Posterior cingulate gyrus (tissue), 11 donors: ENCODE measurements at regions not wholly inside any gene's neighbourhood (a gene's known extent, or its start where the extent isn't known, plus 50 kb on each side); places are given as distances from the start of the nearest gene placed in this dataset.

ENCODE experiments used
- DNase-seq, 10 donors: peaks; one replicate each; pipeline versions ENCODE4 v3.0.0 to v3.0.0-alpha.2; 2020 to 2021; ENCODE audit warnings: mixed read lengths in 3 of 10
- intact Hi-C: fragments of 100-400 bp; cut with DNase I; formaldehyde crosslinking; loops from one replicate; pipeline ENCODE4 v1.15.1; 2023

GRCh38 chr2:223542501-223542900, 59.7 kb downstream of the SCG2 start:
- no peak for DNase-seq
- intact Hi-C loops, result no loop called here

DNA sequence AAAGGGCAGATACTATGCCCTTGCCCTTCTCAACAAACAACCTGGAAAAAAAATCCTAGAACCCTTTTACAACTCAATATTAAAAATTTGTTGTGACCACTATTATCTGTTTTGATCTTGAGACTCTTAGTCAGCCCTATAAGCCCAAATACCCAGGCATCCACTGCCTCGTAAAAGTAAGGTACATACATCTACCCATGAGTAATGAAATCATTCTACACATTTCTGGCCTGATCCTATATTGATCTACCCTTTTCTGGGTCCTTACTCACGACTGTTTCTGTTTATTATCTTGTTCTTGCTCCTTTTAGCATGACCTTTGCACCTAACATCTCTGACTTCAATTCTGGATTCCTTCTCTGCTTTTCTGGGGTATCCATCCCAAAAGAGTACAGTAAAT, 56.8 kb downstream of the SCG2 start:
- intact Hi-C loops, result no loop called here
- DNase-seq, result no peak

DNA sequence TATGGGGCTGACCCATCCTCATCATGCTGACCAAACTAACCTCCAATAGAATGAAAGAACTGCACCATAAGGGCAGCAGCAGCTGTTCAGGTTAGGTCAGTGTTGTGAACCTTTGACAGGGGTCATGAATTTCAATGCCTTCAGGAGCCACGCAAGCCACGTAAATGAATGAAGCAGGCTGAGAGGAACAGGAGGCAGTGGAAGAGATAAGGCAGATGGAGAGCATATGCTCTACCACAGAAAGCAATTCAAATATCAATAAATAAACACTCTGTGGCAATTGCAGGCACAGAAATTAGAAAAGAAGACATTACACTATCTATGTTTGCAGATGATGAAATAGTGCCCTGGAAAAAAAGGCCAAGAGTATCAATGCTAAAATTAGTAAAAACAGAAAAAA, 56.3 kb downstream of the SCG2 start:
- DNase-seq, result no peak
- intact Hi-C loops, result no loop called here
